K562 (cell line): ENCODE measurements at regions not wholly inside any gene's neighbourhood (a gene's known extent, or its start where the extent isn't known, plus 50 kb on each side); places are given as distances from the start of the nearest gene placed in this dataset.

ENCODE experiments used
- CREB1 ChIP-seq, 2 experiments: sonication (generic) in 1 of 2; formaldehyde crosslinking in 1 of 2; IDR thresholded peaks; 2 replicates each; pipeline versions ENCODE4 v1.6.1 to v1.8.0; 2012 to 2022; ENCODE audit warnings: inconsistent platforms in 1 of 2, mild to moderate bottlenecking in 1 of 2, missing genetic modification reagents in 1 of 2, moderate library complexity in 1 of 2
- KLF13 ChIP-seq: fragments of 450-650 bp; IDR thresholded peaks from 2 replicates; pipeline ENCODE4 v1.6.1; 2016; ENCODE audit warnings: missing genetic modification characterization, low read depth, mild to moderate bottlenecking, missing compliant biosample characterization, moderate library complexity, borderline replicate concordance
- POLR2A ChIP-seq: fragments of 450-650 bp; conservative IDR thresholded peaks from 2 replicates; pipeline ENCODE4 v1.6.1; 2016
- SRSF9 ChIP-seq: fragments of 200-400 bp; formaldehyde crosslinking; IDR thresholded peaks from 2 replicates; pipeline ENCODE4 v1.6.1; 2017; ENCODE audit warnings: low read depth, low read length, borderline replicate concordance
- ZNF707 ChIP-seq: fragments of 250-450 bp; sonication (Bioruptor Pico); conservative IDR thresholded peaks from 2 replicates; pipeline ENCODE4 v1.8.0; 2022; ENCODE audit warnings: inconsistent platforms, mild to moderate bottlenecking, moderate library complexity
- TF ChIP-seq, protein P1 (sequence below): fragments of 250-450 bp; sonication (Bioruptor Pico); IDR thresholded peaks from 2 replicates; pipeline ENCODE4 v1.5.0; 2022; ENCODE audit warnings: mild to moderate bottlenecking
- TF ChIP-seq, protein P2 (sequence below), 3 experiments: IDR thresholded peaks in 2 of 3; conservative IDR thresholded peaks in 1 of 3; 2 replicates each; pipeline ENCODE4 v1.5.1; 2011 to 2012; ENCODE audit warnings: low read length in 3 of 3, mild to moderate bottlenecking in 3 of 3, control low read depth in 2 of 3, improper control_type of control experiment in 1 of 3, inconsistent platforms in 1 of 3, low read depth in 1 of 3, mixed read lengths in 1 of 3, moderate library complexity in 1 of 3; ENCODE audit not compliant: insufficient read depth in 2 of 3

DNA sequence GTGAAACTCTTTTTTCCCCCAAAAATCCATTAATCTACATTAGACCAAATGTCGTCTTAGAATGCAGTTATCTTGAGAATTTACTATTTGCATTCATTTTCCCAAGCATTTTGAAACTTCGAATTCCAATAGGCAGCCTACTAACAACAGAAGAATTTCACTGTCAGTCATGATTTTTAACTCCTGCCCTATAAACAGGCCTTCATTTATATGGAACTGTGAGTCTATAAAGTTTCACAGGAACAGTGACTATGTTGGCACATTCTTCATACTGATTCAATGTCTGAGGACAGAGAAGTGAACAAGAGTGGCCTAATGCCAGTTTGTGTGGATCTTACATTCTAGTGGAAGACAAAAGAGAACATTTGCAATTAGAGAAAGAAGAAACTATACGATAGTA is 198.0 kb downstream of the PCDH17 start:
- TF ChIP-seq KLF13 (tag) (no peak), CREB1 (IDR thresholded peaks at IDR 0.05) (no peak), CREB1 (CRISPR knock-in tag; IDR thresholded peaks at IDR 0.05) (no peak), ZNF707 (CRISPR knock-in tag) (no peak), POLR2A (no peak), SRSF9 (no peak)
- TF ChIP-seq, protein P1, sequence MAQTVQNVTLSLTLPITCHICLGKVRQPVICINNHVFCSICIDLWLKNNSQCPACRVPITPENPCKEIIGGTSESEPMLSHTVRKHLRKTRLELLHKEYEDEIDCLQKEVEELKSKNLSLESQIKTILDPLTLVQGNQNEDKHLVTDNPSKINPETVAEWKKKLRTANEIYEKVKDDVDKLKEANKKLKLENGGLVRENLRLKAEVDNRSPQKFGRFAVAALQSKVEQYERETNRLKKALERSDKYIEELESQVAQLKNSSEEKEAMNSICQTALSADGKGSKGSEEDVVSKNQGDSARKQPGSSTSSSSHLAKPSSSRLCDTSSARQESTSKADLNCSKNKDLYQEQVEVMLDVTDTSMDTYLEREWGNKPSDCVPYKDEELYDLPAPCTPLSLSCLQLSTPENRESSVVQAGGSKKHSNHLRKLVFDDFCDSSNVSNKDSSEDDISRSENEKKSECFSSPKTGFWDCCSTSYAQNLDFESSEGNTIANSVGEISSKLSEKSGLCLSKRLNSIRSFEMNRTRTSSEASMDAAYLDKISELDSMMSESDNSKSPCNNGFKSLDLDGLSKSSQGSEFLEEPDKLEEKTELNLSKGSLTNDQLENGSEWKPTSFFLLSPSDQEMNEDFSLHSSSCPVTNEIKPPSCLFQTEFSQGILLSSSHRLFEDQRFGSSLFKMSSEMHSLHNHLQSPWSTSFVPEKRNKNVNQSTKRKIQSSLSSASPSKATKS (CRISPR knock-in tag): no peak
- TF ChIP-seq, protein P2, sequence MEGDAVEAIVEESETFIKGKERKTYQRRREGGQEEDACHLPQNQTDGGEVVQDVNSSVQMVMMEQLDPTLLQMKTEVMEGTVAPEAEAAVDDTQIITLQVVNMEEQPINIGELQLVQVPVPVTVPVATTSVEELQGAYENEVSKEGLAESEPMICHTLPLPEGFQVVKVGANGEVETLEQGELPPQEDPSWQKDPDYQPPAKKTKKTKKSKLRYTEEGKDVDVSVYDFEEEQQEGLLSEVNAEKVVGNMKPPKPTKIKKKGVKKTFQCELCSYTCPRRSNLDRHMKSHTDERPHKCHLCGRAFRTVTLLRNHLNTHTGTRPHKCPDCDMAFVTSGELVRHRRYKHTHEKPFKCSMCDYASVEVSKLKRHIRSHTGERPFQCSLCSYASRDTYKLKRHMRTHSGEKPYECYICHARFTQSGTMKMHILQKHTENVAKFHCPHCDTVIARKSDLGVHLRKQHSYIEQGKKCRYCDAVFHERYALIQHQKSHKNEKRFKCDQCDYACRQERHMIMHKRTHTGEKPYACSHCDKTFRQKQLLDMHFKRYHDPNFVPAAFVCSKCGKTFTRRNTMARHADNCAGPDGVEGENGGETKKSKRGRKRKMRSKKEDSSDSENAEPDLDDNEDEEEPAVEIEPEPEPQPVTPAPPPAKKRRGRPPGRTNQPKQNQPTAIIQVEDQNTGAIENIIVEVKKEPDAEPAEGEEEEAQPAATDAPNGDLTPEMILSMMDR (IDR thresholded peaks at IDR 0.05 in 2 of 3, conservative IDR thresholded peaks at IDR 0.05 in 1 of 3; ENCODE audit: insufficient read depth in 2 of 3, low read depth in 1 of 3, low read length in 3 of 3): no peak
